HCT116 (cell line): ENCODE measurements at regions not wholly inside any gene's neighbourhood (a gene's known extent, or its start where the extent isn't known, plus 50 kb on each side); places are given as distances from the start of the nearest gene placed in this dataset.

ENCODE experiments used
- ATAC-seq: fragments of 200-7000 bp; cut with Tn5 transposase; 2 replicates; pipeline ENCODE4 v1.9.1; 2020; ENCODE audit warnings: mild to moderate bottlenecking, moderate library complexity
- BruUV-seq: library from RNA; stranded (reverse); fragments of 400-500 nt; replicated peaks from 2 replicates; lab custom pipeline; 2021; lab: Mats Ljungman, UMichigan
- CTCF ChIA-PET: fragments of 300-600 bp; sonication (Branson Sonifier 250); formaldehyde crosslinking; loops from one replicate; lab custom pipeline; 2021; ENCODE audit warnings: antibody characterized with exemption; lab: Charles Lee
- POLR2A ChIA-PET: fragments of 300-600, 350-600 bp; sonication (Branson Sonifier 250); formaldehyde crosslinking; loops from one replicate; lab custom pipeline; 2021; ENCODE audit warnings: antibody characterized with exemption; lab: Charles Lee
- RAD21 ChIA-PET, 2 experiments: fragments of 300-600 bp; sonication (Branson Sonifier 250); formaldehyde crosslinking; loops; one replicate each; lab custom pipeline; 2023; ENCODE audit warnings: low total read pairs in 2 of 2; ENCODE audit not compliant: uncharacterized antibody in 2 of 2, unreplicated experiment in 2 of 2, low non-redundant PET in 1 of 2; lab: Charles Lee
- DNase-seq: peaks from one replicate; pipeline ENCODE4 v3.0.0-alpha.2; 2010; ENCODE audit warnings: low read depth, low spot score
- H2AFZ ChIP-seq: fragments of 200-600 bp; shearing (Covaris generic), sonication (generic); 2 replicates; pipeline ENCODE4 v1.6.1; 2017; ENCODE audit warnings: low read depth, mixed run types, mixed read lengths, antibody characterized with exemption, low read length; ENCODE audit not compliant: poor library complexity, severe bottlenecking
- H3K27ac ChIP-seq: 2 replicates; pipeline ENCODE4 v1.5.1; 2012; ENCODE audit warnings: low read depth, low read length
- H3K27me3 ChIP-seq: fragments of 200-600 bp; sonication (generic); 2 replicates; pipeline ENCODE4 v1.6.1; 2016; ENCODE audit warnings: mixed run types, low read length, mixed read lengths; ENCODE audit not compliant: insufficient read depth
- H3K36me3 ChIP-seq, 2 experiments: fragments of 200-500 bp in 1 of 2; fragments of 200-600 bp in 1 of 2; sonication (Bioruptor generic) in 1 of 2; sonication (generic) in 1 of 2; 2 replicates each; pipeline versions ENCODE4 v1.5.1 to v1.6.1; 2014 to 2016; ENCODE audit warnings: low read length in 2 of 2, inconsistent platforms in 1 of 2, mixed read lengths in 1 of 2, mixed run types in 1 of 2; ENCODE audit not compliant: insufficient read depth in 2 of 2, control insufficient read depth in 1 of 2
- H3K4me1 ChIP-seq, 2 experiments: fragments of 200-600 bp in 1 of 2; sonication (generic) in 1 of 2; 2 replicates each; pipeline versions ENCODE4 v1.5.1 to v1.6.1; 2012 to 2017; ENCODE audit warnings: low read length in 2 of 2, inconsistent platforms in 1 of 2, mild to moderate bottlenecking in 1 of 2, mixed read lengths in 1 of 2, mixed run types in 1 of 2, moderate library complexity in 1 of 2; ENCODE audit not compliant: insufficient read depth in 2 of 2, control insufficient read depth in 1 of 2
- H3K4me2 ChIP-seq: fragments of 200-600 bp; sonication (generic); 2 replicates; pipeline ENCODE4 v1.6.1; 2017; ENCODE audit warnings: mixed run types, low read length, mixed read lengths
- H3K4me3 ChIP-seq, 2 experiments: fragments of 200-600 bp in 1 of 2; sonication (generic) in 1 of 2; replicated peaks in 1 of 2; 2 replicates each; pipeline ENCODE4 v1.5.1; 2011 to 2016; ENCODE audit warnings: low read length in 2 of 2, control low read depth in 1 of 2, low read depth in 1 of 2, mild to moderate bottlenecking in 1 of 2, mixed read lengths in 1 of 2, mixed run types in 1 of 2
- H3K79me2 ChIP-seq: fragments of 200-600 bp; sonication (generic); 2 replicates; pipeline ENCODE4 v1.6.1; 2017; ENCODE audit warnings: mild to moderate bottlenecking, mixed run types, low read length, moderate library complexity, mixed read lengths; ENCODE audit not compliant: insufficient read depth
- H3K9ac ChIP-seq: fragments of 200-600 bp; sonication (generic); 2 replicates; pipeline ENCODE4 v1.6.1; 2016; ENCODE audit warnings: low read length, mixed read lengths
- H3K9me2 ChIP-seq: fragments of 200-600 bp; sonication (generic), shearing (Covaris generic); 2 replicates; pipeline ENCODE4 v1.6.1; 2017; ENCODE audit warnings: mixed run types, mild to moderate bottlenecking, moderate library complexity; ENCODE audit not compliant: insufficient read depth
- H3K9me3 ChIP-seq, 2 experiments: fragments of 200-500 bp in 1 of 2; fragments of 200-600 bp in 1 of 2; sonication (Bioruptor generic) in 1 of 2; sonication (generic) in 1 of 2; 2 replicates each; pipeline ENCODE4 v1.6.1; 2014 to 2017; ENCODE audit warnings: low read length in 2 of 2, mixed read lengths in 2 of 2, inconsistent platforms in 1 of 2, low read depth in 1 of 2, mild to moderate bottlenecking in 1 of 2, mixed run types in 1 of 2, moderate library complexity in 1 of 2; ENCODE audit not compliant: control insufficient read depth in 1 of 2, insufficient read depth in 1 of 2
- H4K20me1 ChIP-seq: fragments of 200-600 bp; sonication (generic), shearing (Covaris generic); 2 replicates; pipeline ENCODE4 v1.6.1; 2017; ENCODE audit warnings: mixed run types, mild to moderate bottlenecking, moderate library complexity; ENCODE audit not compliant: insufficient read depth
- ATF3 ChIP-seq: IDR thresholded peaks from 2 replicates; pipeline ENCODE4 v1.6.1; 2012
- CBX3 ChIP-seq: IDR thresholded peaks from 2 replicates; pipeline ENCODE4 v1.6.1; 2012; ENCODE audit warnings: low read depth
- CEBPB ChIP-seq: IDR thresholded peaks from 2 replicates; pipeline ENCODE4 v1.6.1; 2012; ENCODE audit warnings: low read depth
- EGR1 ChIP-seq: IDR thresholded peaks from 2 replicates; pipeline ENCODE4 v1.6.1; 2012; ENCODE audit warnings: low read depth
- ELF1 ChIP-seq: IDR thresholded peaks from 2 replicates; pipeline ENCODE4 v1.6.1; 2012; ENCODE audit warnings: low read depth, borderline replicate concordance
- EZH2 ChIP-seq: fragments of 200-600 bp; sonication (generic); IDR thresholded peaks from 2 replicates; pipeline ENCODE4 v1.6.1; 2017; ENCODE audit warnings: antibody characterized with exemption, mixed run types
- EZH2phosphoT487 ChIP-seq: fragments of 200-600 bp; IDR thresholded peaks from 2 replicates; pipeline ENCODE4 v1.6.1; 2018; ENCODE audit warnings: antibody characterized with exemption, borderline replicate concordance
- FOSL1 ChIP-seq: IDR thresholded peaks from 2 replicates; pipeline ENCODE4 v1.6.1; 2012; ENCODE audit warnings: low read depth
- JUND ChIP-seq: IDR thresholded peaks from 2 replicates; pipeline ENCODE4 v1.6.1; 2012
- SIN3A ChIP-seq: IDR thresholded peaks from 2 replicates; pipeline ENCODE4 v1.6.1; 2012; ENCODE audit warnings: low read depth
- SRF ChIP-seq: IDR thresholded peaks from 2 replicates; pipeline ENCODE4 v1.6.1; 2012; ENCODE audit warnings: low read depth
- TCF7L2 ChIP-seq: IDR thresholded peaks from 2 replicates; pipeline ENCODE4 v1.7.0; 2011; ENCODE audit warnings: borderline replicate concordance, inconsistent platforms; ENCODE audit not compliant: insufficient read depth, insufficient read length; ENCODE audit errors: extremely low read depth
- YY1 ChIP-seq: IDR thresholded peaks from 2 replicates; pipeline ENCODE4 v1.6.1; 2011; ENCODE audit warnings: low read length, low read depth, moderate library complexity, mild to moderate bottlenecking; ENCODE audit not compliant: insufficient replicate concordance; ENCODE audit errors: extremely low read depth
- ZBTB33 ChIP-seq: IDR thresholded peaks from 2 replicates; pipeline ENCODE4 v1.6.1; 2011; ENCODE audit warnings: mild to moderate bottlenecking, low read length, moderate library complexity; ENCODE audit not compliant: insufficient replicate concordance; ENCODE audit errors: extremely low read depth
- ZFX ChIP-seq: fragments of 450-650 bp; IDR thresholded peaks from 2 replicates; pipeline ENCODE4 v1.6.1; 2017
- ZNF274 ChIP-seq: fragments of 200-500 bp; sonication (Bioruptor generic); IDR thresholded peaks from 2 replicates; pipeline ENCODE4 v1.6.1; 2014; ENCODE audit warnings: mild to moderate bottlenecking, low read depth, low read length, inconsistent platforms
- intact Hi-C: fragments of 100-400 bp; cut with micrococcal nuclease; formaldehyde crosslinking; loops from 2 replicates; pipeline ENCODE4 v1.10.0; 2022

GRCh38 chr2:71807581-71808451 lies 339.8 kb downstream of the CYP26B1 start:
- H3K4me2 ChIP-seq = no peak overlapping the region
- no peak overlapping the region for H2AFZ ChIP-seq
- H3K36me3 ChIP-seq = no peaks in the 10 kb centered on the region
- H3K27ac ChIP-seq = no peak overlapping the region
- H3K4me3 ChIP-seq = no peak overlapping the region
- intact Hi-C loops = no loop called here
- H3K4me1 ChIP-seq = no peaks in the 10 kb centered on the region
- CTCF ChIA-PET = no interaction called here
- no peak for ATAC-seq
- H3K27me3 ChIP-seq = 0 out of 2 replicates have a peak, but pooled peaks cover 5% of the 10 kb centered on the region
- no peaks in the 10 kb centered on the region for H3K79me2 ChIP-seq
- no peaks in the 10 kb centered on the region for H3K9me2 ChIP-seq
- RAD21 ChIA-PET = no interaction called here
- no peaks in the 10 kb centered on the region for H3K9me3 ChIP-seq
- no peak overlapping the region for H3K9ac ChIP-seq
- POLR2A ChIA-PET = no interaction called here
- TF ChIP-seq ATF3 = no peak
- no peak for TF ChIP-seq YY1
- TF ChIP-seq SRF = no peak
- TF ChIP-seq EZH2 = no peak
- no peak for TF ChIP-seq CBX3
- no peak for TF ChIP-seq SIN3A
- TF ChIP-seq, all 23 proteins: peak for 0
- DNase-seq = no peak
- no peaks in the 10 kb centered on the region for H4K20me1 ChIP-seq
- no TSS peak for BruUV-seq

DNA sequence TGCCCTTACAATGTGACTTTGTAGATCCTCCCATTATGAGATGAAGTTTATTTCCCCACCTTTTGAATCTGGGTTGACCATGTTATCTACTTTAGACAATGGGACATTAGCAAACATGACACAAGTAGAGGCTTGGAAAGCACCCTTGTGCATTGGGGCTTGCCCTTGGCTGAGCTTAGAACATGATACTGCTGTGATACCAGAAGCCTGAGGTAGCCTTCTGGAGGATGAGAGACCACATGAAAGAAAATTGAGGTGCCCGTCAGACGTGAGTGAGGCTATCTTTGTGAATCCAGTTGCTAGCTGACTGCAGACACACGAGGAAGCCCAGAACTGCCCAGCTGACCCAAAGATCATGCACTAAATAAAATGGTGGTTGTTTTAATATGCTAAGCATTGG lies 341.2 kb downstream of the CYP26B1 start:
- no peak overlapping the region for H3K4me2 ChIP-seq
- CTCF ChIA-PET = no interaction called here
- DNase-seq (no peak), ATAC-seq (no peak)
- H3K9me2 ChIP-seq = no peaks in the 10 kb centered on the region
- RAD21 ChIA-PET = no interaction called here
- H3K4me3 ChIP-seq = no peak overlapping the region
- H3K79me2 ChIP-seq = no peaks in the 10 kb centered on the region
- H3K27ac ChIP-seq = no peak overlapping the region
- no peaks in the 10 kb centered on the region for H3K9me3 ChIP-seq
- intact Hi-C loops = no loop called here
- H3K36me3 ChIP-seq = no peaks in the 10 kb centered on the region
- BruUV-seq = no TSS peak
- no peak overlapping the region for H3K9ac ChIP-seq
- H3K4me1 ChIP-seq = no peaks in the 10 kb centered on the region
- POLR2A ChIA-PET = no interaction called here
- no peak overlapping the region for H2AFZ ChIP-seq
- H3K27me3 ChIP-seq = 0 out of 2 replicates have a peak, but pooled peaks cover 5% of the 10 kb centered on the region
- H4K20me1 ChIP-seq = no peaks in the 10 kb centered on the region
- no peak for TF ChIP-seq JUND
- TF ChIP-seq ZFX = no peak
- no peak for TF ChIP-seq ELF1
- TF ChIP-seq SIN3A = no peak
- no peak for TF ChIP-seq EZH2
- no peak for TF ChIP-seq ZNF274
- no peak for TF ChIP-seq YY1
- TF ChIP-seq ATF3 = no peak
- no peak for TF ChIP-seq CEBPB
- no peak for TF ChIP-seq EZH2phosphoT487
- TF ChIP-seq EGR1 = no peak
- TF ChIP-seq ZBTB33 = no peak
- no peak for TF ChIP-seq TCF7L2
- no peak for TF ChIP-seq FOSL1
